ENCODE measurements at regions not wholly inside any gene's neighbourhood (a gene's known extent, or its start where the extent isn't known, plus 50 kb on each side); places are given as distances from the start of the nearest gene placed in this dataset.
"Not testable (repeated sequence)": the region's sequence is repeated elsewhere in the genome, so short reads cannot be mapped to it uniquely, and the experiment has no call there.

DNA sequence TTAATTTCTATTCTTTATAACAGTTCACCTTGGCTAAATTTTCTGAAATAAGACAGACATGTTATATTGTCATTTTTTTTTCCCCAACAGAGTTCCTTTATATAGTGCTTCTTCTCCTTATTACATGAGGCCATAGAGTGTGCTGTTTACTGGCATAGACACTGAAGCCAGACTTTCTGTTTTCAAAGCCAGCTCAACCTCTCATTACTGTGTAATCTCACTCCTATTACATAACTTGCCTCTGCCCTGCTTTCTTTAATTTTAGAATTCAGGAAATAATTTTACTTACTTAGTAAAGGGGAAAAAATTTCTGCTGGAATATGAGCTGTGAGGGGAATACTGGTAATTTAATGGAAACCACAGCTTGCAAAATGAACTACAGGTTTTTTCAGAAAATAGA is 1380.4 kb downstream of the SLITRK1 start:
- Histone ChIP-seq H3K9ac (ENCODE audit: low read length in 3 of 3) (no peak overlapping the region), H3K4me3 (ENCODE audit: low read length in 3 of 3) (no peak overlapping the region), H3K27me3 (ENCODE audit: control insufficient read depth, insufficient read depth, low read length) (no peaks in the 10 kb centered on the region), H3K27ac (ENCODE audit: low read depth in 2 of 2, low read length in 2 of 2) (no peak overlapping the region), H3K36me3 (ENCODE audit: control insufficient read depth in 2 of 3, insufficient read depth in 3 of 3, low read length in 3 of 3) (no peaks in the 10 kb centered on the region), H3K4me1 (ENCODE audit: control insufficient read depth in 2 of 3, insufficient read depth in 2 of 3, low read depth in 1 of 3, low read length in 3 of 3) (no peaks in the 10 kb centered on the region), H3K9me3 (ENCODE audit: control insufficient read depth in 2 of 3, insufficient read depth in 1 of 3, low read length in 3 of 3) (no peaks in the 10 kb centered on the region)
- no peak for FAIRE-seq
- TF ChIP-seq, protein P1, sequence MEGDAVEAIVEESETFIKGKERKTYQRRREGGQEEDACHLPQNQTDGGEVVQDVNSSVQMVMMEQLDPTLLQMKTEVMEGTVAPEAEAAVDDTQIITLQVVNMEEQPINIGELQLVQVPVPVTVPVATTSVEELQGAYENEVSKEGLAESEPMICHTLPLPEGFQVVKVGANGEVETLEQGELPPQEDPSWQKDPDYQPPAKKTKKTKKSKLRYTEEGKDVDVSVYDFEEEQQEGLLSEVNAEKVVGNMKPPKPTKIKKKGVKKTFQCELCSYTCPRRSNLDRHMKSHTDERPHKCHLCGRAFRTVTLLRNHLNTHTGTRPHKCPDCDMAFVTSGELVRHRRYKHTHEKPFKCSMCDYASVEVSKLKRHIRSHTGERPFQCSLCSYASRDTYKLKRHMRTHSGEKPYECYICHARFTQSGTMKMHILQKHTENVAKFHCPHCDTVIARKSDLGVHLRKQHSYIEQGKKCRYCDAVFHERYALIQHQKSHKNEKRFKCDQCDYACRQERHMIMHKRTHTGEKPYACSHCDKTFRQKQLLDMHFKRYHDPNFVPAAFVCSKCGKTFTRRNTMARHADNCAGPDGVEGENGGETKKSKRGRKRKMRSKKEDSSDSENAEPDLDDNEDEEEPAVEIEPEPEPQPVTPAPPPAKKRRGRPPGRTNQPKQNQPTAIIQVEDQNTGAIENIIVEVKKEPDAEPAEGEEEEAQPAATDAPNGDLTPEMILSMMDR (IDR thresholded peaks at IDR 0.05; ENCODE audit: borderline replicate concordance, extremely low read depth, insufficient read depth), result no peak
- intact Hi-C loops (cut with DNase I), result no loop called here
- no peak for DNase-seq

DNA sequence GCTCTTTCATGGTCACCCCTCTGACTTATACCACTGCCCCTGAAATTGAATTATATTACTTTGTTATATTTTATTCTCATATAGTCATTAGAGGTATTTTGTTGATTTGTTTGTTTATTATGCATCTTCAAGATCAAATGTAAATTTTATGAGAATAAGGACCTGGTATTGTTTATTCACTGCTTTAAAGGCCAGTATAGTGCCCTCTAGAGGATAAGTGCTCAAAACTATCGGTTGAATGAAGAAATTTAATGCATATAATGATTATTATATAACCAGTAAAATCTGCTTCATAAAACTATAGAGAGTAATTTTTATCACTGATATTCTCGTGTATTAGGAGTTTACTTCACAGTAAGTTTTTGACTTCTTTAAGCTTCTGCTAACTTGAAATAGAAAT is 1401.9 kb downstream of the SLITRK1 start:
- H3K27me3 ChIP-seq (ENCODE audit: control insufficient read depth, insufficient read depth, low read length), result no peaks in the 10 kb centered on the region
- TF ChIP-seq, protein P1 (IDR thresholded peaks at IDR 0.05; ENCODE audit: borderline replicate concordance, extremely low read depth, insufficient read depth), result no peak
- no peaks in the 10 kb centered on the region for H3K9me3 ChIP-seq (ENCODE audit: control insufficient read depth in 2 of 3, insufficient read depth in 1 of 3, low read length in 3 of 3)
- FAIRE-seq, result no peak
- H3K9ac ChIP-seq (ENCODE audit: low read length in 3 of 3), result no peak overlapping the region
- no peaks in the 10 kb centered on the region for H3K4me1 ChIP-seq (ENCODE audit: control insufficient read depth in 2 of 3, insufficient read depth in 2 of 3, low read depth in 1 of 3, low read length in 3 of 3)
- no peak overlapping the region for H3K27ac ChIP-seq (ENCODE audit: low read depth in 2 of 2, low read length in 2 of 2)
- H3K4me3 ChIP-seq (ENCODE audit: low read length in 3 of 3), result no peak overlapping the region
- no peaks in the 10 kb centered on the region for H3K36me3 ChIP-seq (ENCODE audit: control insufficient read depth in 2 of 3, insufficient read depth in 3 of 3, low read length in 3 of 3)
- DNase-seq, result no peak
- intact Hi-C loops (cut with DNase I), result no loop called here

DNA sequence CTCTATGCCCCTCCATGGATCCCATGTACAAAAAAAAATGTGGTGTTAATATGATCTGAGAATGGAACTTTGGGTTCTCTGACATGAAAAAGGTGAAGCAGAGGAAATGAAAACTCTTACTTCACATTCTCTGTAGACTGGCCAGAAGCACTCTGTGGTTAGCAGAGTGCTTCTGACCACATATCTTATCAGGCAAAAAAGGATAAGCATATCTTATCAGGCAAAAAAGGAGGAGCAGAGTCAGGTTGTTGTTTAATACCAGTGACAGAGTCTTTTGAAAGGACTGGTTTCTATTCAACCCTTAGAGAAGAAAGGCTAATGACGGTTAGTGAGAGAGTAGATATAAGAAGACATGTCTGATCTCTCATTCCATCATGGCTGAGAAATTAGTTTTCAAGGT is 1404.8 kb downstream of the SLITRK1 start:
- DNase-seq (no peak), FAIRE-seq (no peak)
- Histone ChIP-seq H3K4me3 (ENCODE audit: low read length in 3 of 3) (no peak overlapping the region), H3K4me1 (ENCODE audit: control insufficient read depth in 2 of 3, insufficient read depth in 2 of 3, low read depth in 1 of 3, low read length in 3 of 3) (no peaks in the 10 kb centered on the region), H3K9ac (ENCODE audit: low read length in 3 of 3) (no peak overlapping the region), H3K27me3 (ENCODE audit: control insufficient read depth, insufficient read depth, low read length) (no peaks in the 10 kb centered on the region), H3K9me3 (ENCODE audit: control insufficient read depth in 2 of 3, insufficient read depth in 1 of 3, low read length in 3 of 3) (no peaks in the 10 kb centered on the region), H3K36me3 (ENCODE audit: control insufficient read depth in 2 of 3, insufficient read depth in 3 of 3, low read length in 3 of 3) (no peaks in the 10 kb centered on the region), H3K27ac (ENCODE audit: low read depth in 2 of 2, low read length in 2 of 2) (no peak overlapping the region)
- intact Hi-C loops (cut with DNase I), result no loop called here
- TF ChIP-seq, protein P1 (IDR thresholded peaks at IDR 0.05; ENCODE audit: borderline replicate concordance, extremely low read depth, insufficient read depth), result no peak

DNA sequence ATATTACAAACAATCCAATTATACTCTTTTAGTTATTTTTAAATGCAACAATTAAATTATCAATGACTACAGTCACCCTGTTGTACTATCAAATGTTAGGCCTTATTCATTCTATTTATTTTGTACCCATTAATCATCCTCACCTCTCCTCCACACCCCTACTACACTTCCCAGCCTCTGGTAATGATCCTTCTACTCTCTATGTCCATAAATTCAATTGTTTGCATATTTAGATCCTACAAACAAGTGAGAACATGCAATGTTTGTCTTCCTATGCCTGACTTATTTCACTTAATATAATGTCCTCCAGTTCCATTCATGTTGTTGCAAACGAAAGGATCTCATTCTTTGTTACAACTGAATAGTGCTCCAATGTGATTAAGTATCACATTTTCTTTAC is 1414.6 kb downstream of the SLITRK1 start:
- TF ChIP-seq, protein P1 (IDR thresholded peaks at IDR 0.05; ENCODE audit: borderline replicate concordance, extremely low read depth, insufficient read depth), result no peak
- intact Hi-C loops (cut with DNase I), result no loop called here
- no peak for FAIRE-seq

DNA sequence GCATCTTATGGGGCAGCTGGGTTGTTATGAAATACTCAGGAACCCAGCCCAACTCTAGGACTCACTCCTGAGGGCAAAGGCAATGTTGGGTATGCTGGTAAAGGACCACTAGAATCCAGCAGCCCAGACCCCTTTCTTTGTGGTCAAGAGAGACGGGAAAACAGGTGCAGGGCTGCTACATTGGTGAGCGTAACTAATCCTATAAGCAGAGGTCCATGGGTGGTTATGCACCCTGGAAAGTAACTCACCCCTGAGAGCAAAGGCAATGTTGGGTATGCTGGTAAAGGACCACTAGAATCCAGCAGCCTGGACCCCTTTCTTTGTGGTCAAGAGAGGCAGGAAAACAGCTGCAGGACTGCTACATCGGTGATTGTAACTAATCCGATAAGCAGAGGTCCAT is 1422.7 kb downstream of the SLITRK1 start:
- FAIRE-seq; H3K4me1 ChIP-seq (ENCODE audit: control insufficient read depth in 2 of 3, insufficient read depth in 2 of 3, low read depth in 1 of 3, low read length in 3 of 3); H3K27me3 ChIP-seq (ENCODE audit: control insufficient read depth, insufficient read depth, low read length); DNase-seq; H3K9me3 ChIP-seq (ENCODE audit: control insufficient read depth in 2 of 3, insufficient read depth in 1 of 3, low read length in 3 of 3); intact Hi-C loops (cut with DNase I); H3K9ac ChIP-seq (ENCODE audit: low read length in 3 of 3); H3K36me3 ChIP-seq (ENCODE audit: control insufficient read depth in 2 of 3, insufficient read depth in 3 of 3, low read length in 3 of 3); H3K4me3 ChIP-seq (ENCODE audit: low read length in 3 of 3); H3K27ac ChIP-seq (ENCODE audit: low read depth in 2 of 2, low read length in 2 of 2): not testable (repeated sequence)

More for the DNA sequence above, 1414.6 kb downstream of the SLITRK1 start:
- Histone ChIP-seq H3K36me3 (ENCODE audit: control insufficient read depth in 2 of 3, insufficient read depth in 3 of 3, low read length in 3 of 3) (no peaks in the 10 kb centered on the region), H3K4me1 (ENCODE audit: control insufficient read depth in 2 of 3, insufficient read depth in 2 of 3, low read depth in 1 of 3, low read length in 3 of 3) (no peaks in the 10 kb centered on the region), H3K9ac (ENCODE audit: low read length in 3 of 3) (no peak overlapping the region), H3K27ac (ENCODE audit: low read depth in 2 of 2, low read length in 2 of 2) (no peak overlapping the region), H3K4me3 (ENCODE audit: low read length in 3 of 3) (no peak overlapping the region), H3K27me3 (ENCODE audit: control insufficient read depth, insufficient read depth, low read length) (no peaks in the 10 kb centered on the region), H3K9me3 (ENCODE audit: control insufficient read depth in 2 of 3, insufficient read depth in 1 of 3, low read length in 3 of 3) (peaks cover 0 to 2% (median 0%) of the 10 kb centered on the region in 3 donors)
- DNase-seq, result no peak
